ENCODE measurements at regions not wholly inside any gene's neighbourhood (a gene's known extent, or its start where the extent isn't known, plus 50 kb on each side); places are given as distances from the start of the nearest gene placed in this dataset.
A peak's percentile ranks its signal among the peaks of the same experiment; 100 is the strongest.
"Not testable (repeated sequence)": the region's sequence is repeated elsewhere in the genome, so short reads cannot be mapped to it uniquely, and the experiment has no call there.

DNA sequence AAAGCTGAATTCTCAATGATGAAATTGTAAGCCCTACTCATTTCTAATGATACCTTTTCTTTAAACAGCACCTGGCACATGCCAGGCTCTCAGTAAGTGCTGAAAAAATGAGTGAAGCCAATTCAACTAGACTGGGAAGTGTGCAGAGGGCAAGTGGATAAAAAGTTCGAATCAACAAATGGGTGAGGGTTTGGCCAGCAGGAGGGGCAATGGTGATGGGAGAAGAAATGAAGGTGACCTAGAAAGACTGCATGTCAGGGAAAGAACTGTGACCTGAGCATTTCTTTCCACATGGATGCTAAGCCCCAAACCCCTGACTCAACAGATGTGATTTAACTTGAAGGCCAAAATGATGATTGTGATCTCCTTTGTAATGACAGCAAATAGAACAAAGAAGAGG is 54.6 kb downstream of the DKK1 start:
- Histone ChIP-seq H3K9me3 (ENCODE audit: control insufficient read depth in 1 of 2, insufficient read depth in 1 of 2, low read depth in 1 of 2, low read length in 2 of 2) (no peaks in the 10 kb centered on the region), H2AFZ (ENCODE audit: low read depth, low read length, poor library complexity, severe bottlenecking) (no peak overlapping the region), H3K27me3 (ENCODE audit: insufficient read depth, low read length) (no peaks in the 10 kb centered on the region), H3K27ac (ENCODE audit: low read depth, low read length) (no peak overlapping the region), H3K4me3 (replicated peaks in 1 of 2; ENCODE audit: low read depth in 1 of 2, low read length in 2 of 2) (no peak overlapping the region), H3K36me3 (ENCODE audit: control insufficient read depth in 1 of 2, insufficient read depth in 2 of 2, low read length in 2 of 2) (no peaks in the 10 kb centered on the region), H3K4me1 (ENCODE audit: control insufficient read depth in 1 of 2, insufficient read depth in 2 of 2, low read length in 2 of 2) (peaks cover 0 to 4% of the 10 kb centered on the region in 2 experiments; a peak in 2 of 4 replicates), H3K9me2 (ENCODE audit: insufficient read depth) (no peaks in the 10 kb centered on the region), H3K9ac (ENCODE audit: low read length) (no peak overlapping the region), H3K79me2 (ENCODE audit: insufficient read depth, low read length) (no peaks in the 10 kb centered on the region), H4K20me1 (ENCODE audit: insufficient read depth) (no peaks in the 10 kb centered on the region), H3K4me2 (ENCODE audit: low read length) (no peak overlapping the region)
- ATAC-seq (no peak), DNase-seq (ENCODE audit: low read depth, low spot score) (no peak)
- intact Hi-C loops (cut with micrococcal nuclease), result no loop called here
- ChIA-PET RAD21 (ENCODE audit: low non-redundant PET in 1 of 2, low total read pairs in 2 of 2, uncharacterized antibody in 2 of 2, unreplicated experiment in 2 of 2) (no interaction called here), CTCF (no interaction called here), POLR2A (no interaction called here)
- peak; percentile 14; the same call in 1 of the 2 replicates for TF ChIP-seq RAD21 (IDR thresholded peaks at IDR 0.05; ENCODE audit: low read depth)
- no peak for TF ChIP-seq ZBTB33 (IDR thresholded peaks at IDR 0.05; ENCODE audit: extremely low read depth, insufficient replicate concordance, low read length)
- BruUV-seq (replicated peaks), result no TSS peak

- H3K4me1 ChIP-seq (ENCODE audit: control insufficient read depth in 1 of 2, insufficient read depth in 2 of 2, low read length in 2 of 2), result peaks cover 0 to 10% of the 10 kb centered on the region in 2 experiments; a peak in 1 of 4 replicates
- H3K79me2 ChIP-seq (ENCODE audit: insufficient read depth, low read length); H3K9ac ChIP-seq (ENCODE audit: low read length); intact Hi-C loops (cut with micrococcal nuclease); H3K27me3 ChIP-seq (ENCODE audit: insufficient read depth, low read length); H3K4me2 ChIP-seq (ENCODE audit: low read length); H3K27ac ChIP-seq (ENCODE audit: low read depth, low read length); RAD21 ChIA-PET (ENCODE audit: low non-redundant PET in 1 of 2, low total read pairs in 2 of 2, uncharacterized antibody in 2 of 2, unreplicated experiment in 2 of 2); H2AFZ ChIP-seq (ENCODE audit: low read depth, low read length, poor library complexity, severe bottlenecking); POLR2A ChIA-PET; H4K20me1 ChIP-seq (ENCODE audit: insufficient read depth); H3K9me2 ChIP-seq (ENCODE audit: insufficient read depth); CTCF ChIA-PET; BruUV-seq (replicated peaks); H3K4me3 ChIP-seq (replicated peaks in 1 of 2; ENCODE audit: low read depth in 1 of 2, low read length in 2 of 2); DNase-seq (ENCODE audit: low read depth, low spot score); H3K9me3 ChIP-seq (ENCODE audit: control insufficient read depth in 1 of 2, insufficient read depth in 1 of 2, low read depth in 1 of 2, low read length in 2 of 2); H3K36me3 ChIP-seq (ENCODE audit: control insufficient read depth in 1 of 2, insufficient read depth in 2 of 2, low read length in 2 of 2); ATAC-seq: not testable (repeated sequence)
These were observed 60.1 kb downstream of the DKK1 start for GRCh38 chr10:52374207-52374606.

All from HCT116 (cell line).